H7 (cell line): ENCODE measurements at regions not wholly inside any gene's neighbourhood (a gene's known extent, or its start where the extent isn't known, plus 50 kb on each side); places are given as distances from the start of the nearest gene placed in this dataset.

Experiments
- DNase-seq: peaks from one replicate; pipeline ENCODE4 v3.0.0; 2012
- H3K27me3 ChIP-seq: 2 replicates; pipeline ENCODE4 v1.6.0; 2011; ENCODE audit warnings: mild to moderate bottlenecking, low read length; ENCODE audit not compliant: control insufficient read depth, insufficient read depth
- H3K36me3 ChIP-seq: replicated peaks from 2 replicates; pipeline ENCODE4 v1.5.1; 2011; ENCODE audit warnings: low read length; ENCODE audit not compliant: control insufficient read depth, insufficient read depth
- H3K4me3 ChIP-seq: 2 replicates; pipeline ENCODE4 v1.5.1; 2011; ENCODE audit warnings: low read depth, mild to moderate bottlenecking, control low read depth, low read length, moderate library complexity; ENCODE audit not compliant: insufficient read depth

GRCh38 chr12:126763359-126763758 lies 1503.6 kb upstream of the TMEM132C start:
- no peaks in the 10 kb centered on the region for H3K36me3 ChIP-seq
- no peak overlapping the region for H3K4me3 ChIP-seq
- no peak for DNase-seq
- H3K27me3 ChIP-seq, result no peaks in the 10 kb centered on the region

- no peaks in the 10 kb centered on the region for H3K27me3 ChIP-seq
- no peaks in the 10 kb centered on the region for H3K36me3 ChIP-seq
- no peak overlapping the region for H3K4me3 ChIP-seq
- DNase-seq, result no peak
Observed at GRCh38 chr12:126767334-126767733, 1499.6 kb upstream of the TMEM132C start.

DNA sequence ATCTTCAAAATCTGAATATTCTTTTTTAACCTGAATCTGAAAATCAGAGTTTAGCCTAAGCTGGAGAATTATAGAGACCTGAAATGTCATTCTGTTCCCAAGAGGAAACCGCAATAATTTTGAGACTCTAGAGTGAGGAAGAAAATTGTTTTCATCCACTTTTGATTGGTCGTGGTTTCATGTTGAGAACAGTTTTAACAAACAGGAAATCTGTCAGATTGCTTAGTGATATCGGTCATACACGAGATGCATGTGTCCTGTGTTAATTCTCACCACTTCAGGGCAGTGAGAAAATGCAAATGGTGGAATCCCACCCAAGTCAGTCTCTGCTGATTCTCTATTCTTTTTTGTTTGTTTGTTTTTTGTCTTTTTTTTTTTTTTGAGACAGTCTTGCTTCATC lies 1498.5 kb upstream of the TMEM132C start:
- H3K36me3 ChIP-seq, result no peaks in the 10 kb centered on the region
- H3K27me3 ChIP-seq, result no peaks in the 10 kb centered on the region
- DNase-seq, result no peak
- H3K4me3 ChIP-seq, result no peak overlapping the region

GRCh38 chr12:126770188-126770587 lies 1496.8 kb upstream of the TMEM132C start:
- Histone ChIP-seq H3K4me3 (no peak overlapping the region), H3K36me3 (no peaks in the 10 kb centered on the region), H3K27me3 (no peaks in the 10 kb centered on the region)
- no peak for DNase-seq

GRCh38 chr12:126772171-126772864 lies 1494.7 kb upstream of the TMEM132C start:
- Histone ChIP-seq H3K4me3 (no peak overlapping the region), H3K27me3 (no peaks in the 10 kb centered on the region), H3K36me3 (no peaks in the 10 kb centered on the region)
- no peak for DNase-seq

DNA sequence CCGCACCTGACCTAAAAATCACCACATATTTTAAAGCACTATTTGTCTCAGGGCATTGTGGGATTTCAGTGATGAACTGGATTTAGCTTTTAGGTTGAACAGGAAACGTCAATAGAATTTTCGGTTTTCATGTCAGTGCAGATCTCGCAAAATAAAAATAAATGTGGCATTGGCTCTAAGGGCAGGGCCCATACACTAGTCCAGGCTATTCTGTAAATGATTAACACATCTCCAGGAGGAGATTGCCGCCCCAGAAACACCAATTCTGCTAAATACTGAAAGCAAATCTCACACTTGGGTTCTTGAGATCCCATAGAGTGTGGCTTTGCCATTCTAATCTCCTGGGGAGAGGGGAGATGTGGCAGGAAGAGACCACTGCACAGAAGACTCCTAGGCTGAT lies 1494.0 kb upstream of the TMEM132C start:
- no peak overlapping the region for H3K4me3 ChIP-seq
- no peak for DNase-seq
- no peaks in the 10 kb centered on the region for H3K27me3 ChIP-seq
- no peaks in the 10 kb centered on the region for H3K36me3 ChIP-seq

DNA sequence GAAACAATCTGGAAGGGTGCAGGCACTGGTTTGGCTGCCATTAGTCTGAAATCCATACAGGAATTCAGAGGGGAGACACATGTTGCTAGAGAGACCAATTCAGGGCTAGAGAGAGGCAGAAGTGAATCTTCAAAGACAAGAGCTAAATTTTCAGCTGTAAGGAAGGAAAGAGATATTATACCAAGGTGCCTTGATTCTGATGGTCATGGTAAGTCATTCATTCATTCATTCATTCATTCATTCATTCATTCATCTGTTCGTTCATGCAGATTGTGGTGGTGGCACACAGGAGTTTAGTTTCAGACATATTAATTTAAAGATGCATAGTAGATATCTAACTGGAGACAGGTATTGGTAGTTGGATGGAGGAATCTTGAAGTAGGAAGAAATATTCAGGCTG lies 1493.5 kb upstream of the TMEM132C start:
- Histone ChIP-seq H3K4me3 (no peak overlapping the region), H3K36me3 (no peaks in the 10 kb centered on the region), H3K27me3 (no peaks in the 10 kb centered on the region)
- DNase-seq, result no peak

DNA sequence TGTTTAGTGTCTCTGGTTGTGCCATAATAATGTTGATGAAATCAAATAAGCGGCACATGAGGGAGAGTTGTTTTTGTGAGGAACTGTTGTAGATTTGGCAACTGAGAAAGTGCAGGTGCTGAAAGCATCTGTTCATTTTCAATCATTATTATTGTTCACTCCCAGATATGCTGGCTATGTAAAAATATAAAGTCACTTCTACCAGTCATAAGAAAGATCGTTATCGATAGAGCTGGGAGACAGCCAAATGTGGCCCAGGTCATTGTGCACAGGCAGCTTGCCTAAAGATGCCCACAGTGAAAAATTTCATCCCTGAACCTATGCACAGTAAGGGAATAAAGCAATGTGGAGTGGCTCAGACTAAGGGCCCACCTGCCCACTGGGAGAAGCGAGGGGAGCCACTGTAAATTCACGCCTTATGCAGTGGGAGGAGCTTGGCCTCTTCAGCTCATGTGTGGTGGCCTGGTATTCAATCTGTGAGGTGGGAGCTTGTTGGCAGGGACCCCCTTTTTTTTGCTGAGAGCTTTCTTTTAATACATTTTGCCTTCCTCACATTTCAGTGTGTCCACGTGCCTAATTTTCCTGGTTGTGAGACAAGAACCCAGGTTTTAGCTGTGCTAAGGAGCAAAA lies 1490.8 kb upstream of the TMEM132C start:
- Histone ChIP-seq H3K36me3 (no peaks in the 10 kb centered on the region), H3K27me3 (no peaks in the 10 kb centered on the region), H3K4me3 (no peak overlapping the region)
- DNase-seq, result no peak

GRCh38 chr12:126780343-126780742 lies 1486.6 kb upstream of the TMEM132C start:
- no peaks in the 10 kb centered on the region for H3K36me3 ChIP-seq
- DNase-seq, result no peak
- no peaks in the 10 kb centered on the region for H3K27me3 ChIP-seq
- no peak overlapping the region for H3K4me3 ChIP-seq

- H3K4me3 ChIP-seq, result no peak overlapping the region
- no peaks in the 10 kb centered on the region for H3K36me3 ChIP-seq
- no peak for DNase-seq
- no peaks in the 10 kb centered on the region for H3K27me3 ChIP-seq
Observed at GRCh38 chr12:126781593-126781992, 1485.4 kb upstream of the TMEM132C start.

DNA sequence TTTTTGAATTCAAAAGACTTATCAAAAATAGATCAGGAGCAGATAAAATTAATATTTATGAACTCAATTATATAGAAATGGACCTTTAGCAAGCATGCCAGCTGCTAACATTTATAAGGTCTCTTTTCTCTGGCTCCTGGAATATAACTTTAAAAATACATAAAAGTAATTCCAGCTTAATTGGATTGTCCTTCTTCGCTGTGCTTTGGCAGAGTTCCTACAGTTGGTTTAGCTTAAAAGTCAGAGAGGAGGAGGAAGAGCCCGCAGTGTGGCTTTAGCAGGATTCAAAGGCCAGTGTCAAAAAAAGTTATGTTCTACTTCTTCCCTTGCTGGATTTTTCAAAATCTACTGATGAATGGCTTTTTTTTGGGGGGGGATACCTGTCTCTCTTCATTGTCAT lies 1484.9 kb upstream of the TMEM132C start:
- no peak for DNase-seq
- H3K27me3 ChIP-seq, result no peaks in the 10 kb centered on the region
- no peak overlapping the region for H3K4me3 ChIP-seq
- H3K36me3 ChIP-seq, result no peaks in the 10 kb centered on the region

DNA sequence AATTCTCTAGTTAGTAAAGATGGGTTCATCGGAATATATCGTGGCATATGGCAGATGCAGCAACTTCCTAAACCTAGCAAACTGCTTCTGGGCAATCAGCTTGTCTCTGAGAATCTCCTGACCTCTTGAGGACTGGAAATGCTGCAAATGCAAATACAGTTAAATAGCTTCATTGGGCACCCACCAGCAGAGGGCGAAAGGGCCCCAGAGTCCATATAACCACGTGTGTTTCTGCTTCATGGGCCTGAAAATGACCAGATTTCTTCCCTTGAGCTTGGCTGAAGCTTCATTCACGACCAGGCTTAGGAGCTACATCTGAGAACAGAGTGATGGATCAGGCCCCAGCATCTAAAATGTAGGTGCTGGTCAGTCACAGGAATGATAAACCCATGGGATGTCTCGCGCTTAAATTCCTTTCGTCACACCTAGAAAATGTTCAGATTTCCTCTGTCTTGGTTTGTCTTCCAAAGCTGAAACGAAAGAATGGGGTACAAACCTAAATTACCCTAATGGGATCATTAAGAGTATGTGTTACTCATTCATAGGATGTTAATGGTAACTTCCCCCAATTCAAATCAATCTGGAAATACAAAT lies 1482.5 kb upstream of the TMEM132C start:
- no peaks in the 10 kb centered on the region for H3K27me3 ChIP-seq
- DNase-seq, result peak; percentile 47
- H3K36me3 ChIP-seq, result no peaks in the 10 kb centered on the region
- no peak overlapping the region for H3K4me3 ChIP-seq

- Histone ChIP-seq H3K4me3 (no peak overlapping the region), H3K27me3 (no peaks in the 10 kb centered on the region), H3K36me3 (no peaks in the 10 kb centered on the region)
- DNase-seq, result no peak
Observed at GRCh38 chr12:126789963-126790362, 1477.0 kb upstream of the TMEM132C start.

GRCh38 chr12:126791122-126791521 lies 1475.8 kb upstream of the TMEM132C start:
- Histone ChIP-seq H3K4me3 (no peak overlapping the region), H3K36me3 (no peaks in the 10 kb centered on the region; the same call in 1 of the 2 replicates), H3K27me3 (no peaks in the 10 kb centered on the region)
- DNase-seq, result no peak

GRCh38 chr12:126792411-126792810 lies 1474.6 kb upstream of the TMEM132C start:
- Histone ChIP-seq H3K4me3 (no peak overlapping the region), H3K36me3 (no peaks in the 10 kb centered on the region; the same call in 1 of the 2 replicates), H3K27me3 (no peaks in the 10 kb centered on the region)
- DNase-seq, result no peak
